H1 (cell line): ENCODE measurements at regions not wholly inside any gene's neighbourhood (a gene's known extent, or its start where the extent isn't known, plus 50 kb on each side); places are given as distances from the start of the nearest gene placed in this dataset.

ENCODE experiments used
- CTCF ChIA-PET: fragments of 300-600 bp; sonication (Branson Sonifier 250); formaldehyde crosslinking; loops from one replicate; lab custom pipeline; 2021; ENCODE audit not compliant: partially characterized antibody; lab: Charles Lee
- POLR2A ChIA-PET: fragments of 300-600 bp; sonication (Branson Sonifier 250); formaldehyde crosslinking; loops from one replicate; lab custom pipeline; 2021; ENCODE audit warnings: inconsistent platforms; ENCODE audit not compliant: partially characterized antibody; lab: Charles Lee
- DNase-seq, 2 experiments: peaks; one replicate each; pipeline versions ENCODE4 v3.0.0 to v3.0.0-alpha.2; 2010 to 2022; ENCODE audit warnings: low spot score in 2 of 2, low read depth in 1 of 2, mixed read lengths in 1 of 2
- FAIRE-seq: peaks from 2 replicates; lab custom pipeline; 2011; peaks lifted over from hg19 to GRCh38; lab: Jason Lieb, UNC
- H2AFZ ChIP-seq: 2 replicates; pipeline ENCODE4 v1.8.1; 2012; ENCODE audit warnings: low read length, inconsistent platforms
- H2AK5ac ChIP-seq: 2 replicates; pipeline ENCODE4 v1.6.1; 2013; ENCODE audit warnings: low read depth, low read length
- H2BK120ac ChIP-seq: replicated peaks from 2 replicates; pipeline ENCODE3; 2013; ENCODE audit warnings: low read depth, low read length, inconsistent platforms
- H2BK12ac ChIP-seq: 2 replicates; pipeline ENCODE4 v1.6.1; 2013; ENCODE audit warnings: low read depth, low read length
- H2BK15ac ChIP-seq: 2 replicates; pipeline ENCODE4 v1.6.1; 2013; ENCODE audit warnings: low read length
- H2BK20ac ChIP-seq: 2 replicates; pipeline ENCODE4 v1.6.1; 2013; ENCODE audit warnings: low read length
- H2BK5ac ChIP-seq: 2 replicates; pipeline ENCODE4 v1.6.1; 2013; ENCODE audit warnings: low read depth, low read length
- H3K14ac ChIP-seq: 2 replicates; pipeline ENCODE4 v1.6.1; 2013; ENCODE audit warnings: inconsistent platforms; ENCODE audit not compliant: insufficient read length
- H3K18ac ChIP-seq: 2 replicates; pipeline ENCODE4 v1.6.1; 2013; ENCODE audit warnings: low read length; ENCODE audit errors: extremely low read depth
- H3K23ac ChIP-seq: 2 replicates; pipeline ENCODE4 v1.6.1; 2013; ENCODE audit warnings: inconsistent platforms; ENCODE audit not compliant: insufficient read length
- H3K23me2 ChIP-seq: 2 replicates; pipeline ENCODE4 v1.6.1; 2013; ENCODE audit warnings: low read depth, low read length
- H3K27ac ChIP-seq: 2 replicates; pipeline ENCODE4 v1.6.1; 2011; ENCODE audit warnings: low read depth, low read length, inconsistent platforms
- H3K27me3 ChIP-seq, 4 experiments: replicated peaks in 1 of 4; 1 replicate in 1 of 4; 2 replicates in 3 of 4; pipeline versions ENCODE4 v1.6.1 to v1.8.1; 2011 to 2013; ENCODE audit warnings: low read length in 3 of 4, mild to moderate bottlenecking in 3 of 4, inconsistent platforms in 2 of 4, mixed read lengths in 2 of 4, moderate library complexity in 1 of 4; ENCODE audit not compliant: control insufficient read depth in 3 of 4, insufficient read depth in 3 of 4; ENCODE audit errors: extremely low read depth in 1 of 4
- H3K36me3 ChIP-seq, 4 experiments: 2 replicates each; pipeline versions ENCODE4 v1.6.1 to v1.8.1; 2011 to 2013; ENCODE audit warnings: mild to moderate bottlenecking in 4 of 4, low read length in 3 of 4, moderate library complexity in 2 of 4, control low read depth in 1 of 4, inconsistent platforms in 1 of 4; ENCODE audit not compliant: insufficient read depth in 4 of 4, control insufficient read depth in 2 of 4
- H3K4ac ChIP-seq: replicated peaks from 2 replicates; pipeline ENCODE3; 2013; ENCODE audit warnings: low read length, low read depth, mixed read lengths, inconsistent platforms; ENCODE audit not compliant: insufficient read length
- H3K4me1 ChIP-seq, 4 experiments: replicated peaks in 1 of 4; 1 replicate in 1 of 4; 2 replicates in 3 of 4; pipeline versions ENCODE4 v1.6.1 to v1.8.1; 2011 to 2013; ENCODE audit warnings: low read length in 3 of 4, inconsistent platforms in 2 of 4, mixed read lengths in 1 of 4; ENCODE audit not compliant: insufficient read depth in 4 of 4, control insufficient read depth in 3 of 4
- H3K4me2 ChIP-seq, 2 experiments: 2 replicates each; pipeline versions ENCODE4 v1.6.1 to v1.8.1; 2011 to 2013; ENCODE audit warnings: low read depth in 2 of 2, low read length in 2 of 2, control low read depth in 1 of 2, inconsistent platforms in 1 of 2, mild to moderate bottlenecking in 1 of 2; ENCODE audit not compliant: insufficient read depth in 1 of 2
- H3K4me3 ChIP-seq, 4 experiments: fragments of 200-600, 300-600 bp in 1 of 4; sonication (generic), shearing (Covaris generic), sonication (Bioruptor Twin) in 1 of 4; 2 replicates each; pipeline versions ENCODE4 v1.5.1 to v1.8.1; 2011 to 2016; ENCODE audit warnings: low read length in 4 of 4, low read depth in 3 of 4, control low read depth in 2 of 4, inconsistent platforms in 2 of 4, mild to moderate bottlenecking in 2 of 4, mixed read lengths in 1 of 4, moderate library complexity in 1 of 4; ENCODE audit not compliant: insufficient read depth in 2 of 4; ENCODE audit errors: extremely low read depth in 1 of 4
- H3K56ac ChIP-seq: replicated peaks from 2 replicates; pipeline ENCODE3; 2013; ENCODE audit warnings: low read depth, mild to moderate bottlenecking, mixed read lengths, low read length, inconsistent platforms; ENCODE audit not compliant: insufficient read length
- H3K79me1 ChIP-seq: 2 replicates; pipeline ENCODE4 v1.6.1; 2013; ENCODE audit warnings: low read depth, low read length, control low read depth
- H3K79me2 ChIP-seq, 2 experiments: 2 replicates each; pipeline versions ENCODE4 v1.6.1 to v1.8.1; 2012 to 2013; ENCODE audit warnings: low read length in 2 of 2, mild to moderate bottlenecking in 2 of 2, inconsistent platforms in 1 of 2; ENCODE audit not compliant: insufficient read depth in 2 of 2, control insufficient read depth in 1 of 2
- H3K9ac ChIP-seq, 4 experiments: replicated peaks in 1 of 4; 1 replicate in 1 of 4; 2 replicates in 3 of 4; pipeline versions ENCODE4 v1.6.1 to v1.8.1; 2011 to 2013; ENCODE audit warnings: low read depth in 3 of 4, low read length in 3 of 4, control low read depth in 2 of 4, mild to moderate bottlenecking in 2 of 4, moderate library complexity in 2 of 4, inconsistent platforms in 1 of 4; ENCODE audit errors: extremely low read depth in 1 of 4
- H3K9me3 ChIP-seq, 2 experiments: 2 replicates each; pipeline versions ENCODE4 v1.6.1 to v1.8.1; 2012 to 2013; ENCODE audit warnings: mild to moderate bottlenecking in 2 of 2, moderate library complexity in 2 of 2, control low read depth in 1 of 2, inconsistent platforms in 1 of 2, low read depth in 1 of 2, low read length in 1 of 2, mixed read lengths in 1 of 2; ENCODE audit not compliant: insufficient read depth in 2 of 2
- H4K20me1 ChIP-seq, 2 experiments: replicated peaks in 1 of 2; 2 replicates each; pipeline versions ENCODE3 to v1.8.1; 2011 to 2013; ENCODE audit warnings: inconsistent platforms in 2 of 2, low read length in 2 of 2, mild to moderate bottlenecking in 1 of 2; ENCODE audit not compliant: insufficient read depth in 2 of 2, control insufficient read depth in 1 of 2
- H4K5ac ChIP-seq: 2 replicates; pipeline ENCODE4 v1.6.1; 2013; ENCODE audit warnings: low read length, low read depth, mixed read lengths, inconsistent platforms; ENCODE audit not compliant: insufficient read length
- H4K8ac ChIP-seq: 2 replicates; pipeline ENCODE4 v1.8.0; 2013; ENCODE audit warnings: mild to moderate bottlenecking, moderate library complexity, low read length, inconsistent platforms; ENCODE audit not compliant: insufficient read depth; ENCODE audit errors: extremely low read depth
- H4K91ac ChIP-seq: replicated peaks from 2 replicates; pipeline ENCODE3; 2013; ENCODE audit warnings: low read length, mixed read lengths, inconsistent platforms; ENCODE audit not compliant: insufficient read length
- ASH2L ChIP-seq: fragments of 200-600, 300-600 bp; sonication (generic); IDR thresholded peaks from one replicate; pipeline ENCODE4 v1.7.1; 2017; ENCODE audit warnings: low read length
- BRCA1 ChIP-seq: IDR thresholded peaks from 2 replicates; pipeline ENCODE4 v1.6.1; 2012; ENCODE audit warnings: low read depth, low read length, improper control_type of control experiment
- CTBP2 ChIP-seq: IDR thresholded peaks from 2 replicates; pipeline ENCODE4 v1.7.0; 2011; ENCODE audit warnings: borderline replicate concordance, mild to moderate bottlenecking, moderate library complexity, mixed read lengths, low read length; ENCODE audit not compliant: insufficient read depth, insufficient read length
- EP300 ChIP-seq, 2 experiments: IDR thresholded peaks; 1 replicate in 1 of 2; 2 replicates in 1 of 2; pipeline ENCODE4 v1.6.1; 2011 to 2012; ENCODE audit warnings: low read depth in 2 of 2, low read length in 2 of 2, mild to moderate bottlenecking in 2 of 2, borderline replicate concordance in 1 of 2, inconsistent platforms in 1 of 2, moderate library complexity in 1 of 2
- HDAC2 ChIP-seq, 2 experiments: fragments of 300-600 bp in 1 of 2; sonication (generic) in 1 of 2; IDR thresholded peaks; 2 replicates each; pipeline ENCODE4 v1.6.1; 2011 to 2012; ENCODE audit warnings: low read depth in 2 of 2, low read length in 2 of 2, mild to moderate bottlenecking in 2 of 2, moderate library complexity in 2 of 2, borderline replicate concordance in 1 of 2, inconsistent platforms in 1 of 2
- NRF1 ChIP-seq: IDR thresholded peaks from 2 replicates; pipeline ENCODE4 v1.6.1; 2011; ENCODE audit warnings: mild to moderate bottlenecking, low read depth, low read length, improper control_type of control experiment
- SIN3A ChIP-seq, 2 experiments: IDR thresholded peaks in 1 of 2; conservative IDR thresholded peaks in 1 of 2; 2 replicates each; pipeline ENCODE4 v1.6.1; 2011 to 2012; ENCODE audit warnings: low read length in 2 of 2, improper control_type of control experiment in 1 of 2, low read depth in 1 of 2, mild to moderate bottlenecking in 1 of 2
- SRF ChIP-seq: IDR thresholded peaks from 2 replicates; pipeline ENCODE4 v1.6.1; 2011; ENCODE audit warnings: mild to moderate bottlenecking, low read depth, low read length, moderate library complexity
- TCF12 ChIP-seq: IDR thresholded peaks from 2 replicates; pipeline ENCODE4 v1.6.1; 2011; ENCODE audit warnings: low read depth, mild to moderate bottlenecking, low read length
- TEAD4 ChIP-seq: IDR thresholded peaks from 2 replicates; pipeline ENCODE4 v1.6.1; 2012; ENCODE audit warnings: low read depth, low read length, inconsistent platforms, mixed read lengths
- WGBS, 2 experiments: shearing (Covaris generic) in 1 of 2; methylation state at CpG; one replicate each; pipeline versions ENCODE4 v1.1.6 to v1.1.7; 2013 to 2015; ENCODE audit warnings: low lambda C conversion rate in 2 of 2, mixed read lengths in 2 of 2, inconsistent platforms in 1 of 2, low coverage in 1 of 2, missing lambda C conversion rate in 1 of 2; ENCODE audit not compliant: insufficient replicate concordance in 2 of 2, insufficient coverage in 1 of 2, insufficient read length in 1 of 2; ENCODE audit errors: extremely low coverage in 1 of 2, missing lambda C conversion rate in 1 of 2; 5-methylcytosine and 5-hydroxymethylcytosine counted together

DNA sequence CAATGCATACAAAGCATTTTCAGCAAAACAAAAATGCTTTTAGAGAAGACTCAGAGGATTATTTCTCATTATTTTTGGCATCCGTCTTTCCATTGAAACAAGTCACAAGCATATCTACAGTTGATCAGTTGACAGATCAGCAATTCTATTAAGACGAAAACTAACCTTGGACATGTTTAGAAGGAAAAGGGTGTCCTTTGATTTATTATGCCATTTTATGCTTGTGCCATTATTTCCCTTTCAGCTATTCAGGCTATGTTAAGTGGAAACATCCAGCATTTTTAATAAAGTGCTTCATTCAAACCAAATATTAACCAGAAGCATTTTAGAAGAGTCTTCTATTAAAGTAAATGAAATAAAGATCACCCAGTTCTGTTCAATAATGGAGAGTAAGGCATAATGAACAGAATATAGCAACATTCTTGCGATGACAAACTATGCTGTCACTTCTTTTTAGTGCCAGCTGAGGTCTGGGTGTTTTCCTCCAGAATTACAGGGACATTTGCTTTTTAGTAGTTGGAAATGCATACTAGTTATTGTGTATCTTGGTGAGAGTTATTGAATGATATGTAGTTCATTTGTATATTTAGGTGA is 481.4 kb downstream of the PLA2G4A start:
- DNase-seq (no peak), FAIRE-seq (no peak)
- no peak overlapping the region for H3K23ac ChIP-seq
- no peaks in the 10 kb centered on the region for H3K9me3 ChIP-seq
- no peak overlapping the region for H2AFZ ChIP-seq
- WGBS, 2 experiments: 82% methylated on average over 3 of the region's 3 CpGs; no CpG with 5 or more reads in 1 of the 2 experiments
- no peak for TF ChIP-seq BRCA1
- no peak for TF ChIP-seq SRF
- TF ChIP-seq TCF12: no peak
- TF ChIP-seq TEAD4: no peak
- no peak for TF ChIP-seq EP300 (IDR thresholded peaks at IDR 0.05; ENCODE audit: borderline replicate concordance in 1 of 2, low read depth in 2 of 2, low read length in 2 of 2)
- TF ChIP-seq NRF1: no peak
- TF ChIP-seq HDAC2 (IDR thresholded peaks at IDR 0.05; ENCODE audit: borderline replicate concordance in 1 of 2, low read depth in 2 of 2, low read length in 2 of 2): no peak
- TF ChIP-seq SIN3A (conservative IDR thresholded peaks at IDR 0.05 in 1 of 2, IDR thresholded peaks at IDR 0.05 in 1 of 2; ENCODE audit: low read depth in 1 of 2, low read length in 2 of 2): no peak
- TF ChIP-seq CTBP2: no peak
- no peak for TF ChIP-seq ASH2L
- H3K4me2 ChIP-seq: no peak overlapping the region
- H2BK120ac ChIP-seq: no peak overlapping the region
- H3K36me3 ChIP-seq: no peaks in the 10 kb centered on the region
- no peak overlapping the region for H2AK5ac ChIP-seq
- H4K8ac ChIP-seq: no peak overlapping the region
- no peaks in the 10 kb centered on the region for H3K4me1 ChIP-seq
- H3K79me2 ChIP-seq: no peaks in the 10 kb centered on the region
- H3K23me2 ChIP-seq: no peaks in the 10 kb centered on the region
- no peaks in the 10 kb centered on the region for H3K27me3 ChIP-seq
- no peak overlapping the region for H3K14ac ChIP-seq
- no peak overlapping the region for H3K56ac ChIP-seq
- H3K27ac ChIP-seq: no peak overlapping the region
- H2BK15ac ChIP-seq: no peak overlapping the region
- no peak overlapping the region for H4K5ac ChIP-seq
- no peaks in the 10 kb centered on the region for H4K20me1 ChIP-seq
- no peak overlapping the region for H4K91ac ChIP-seq
- H2BK20ac ChIP-seq: no peak overlapping the region
- no peaks in the 10 kb centered on the region for H3K79me1 ChIP-seq
- no peak overlapping the region for H3K18ac ChIP-seq
- H2BK12ac ChIP-seq: no peak overlapping the region
- no peak overlapping the region for H3K4me3 ChIP-seq
- H2BK5ac ChIP-seq: no peak overlapping the region
- H3K4ac ChIP-seq: no peak overlapping the region
- ChIA-PET POLR2A (no interaction called here), CTCF (no interaction called here)
- no peak overlapping the region for H3K9ac ChIP-seq
